DMS153 treated with DMSO at 0.1 percent for 48 hours (cell line): ENCODE measurements at regions not wholly inside any gene's neighbourhood (a gene's known extent, or its start where the extent isn't known, plus 50 kb on each side); places are given as distances from the start of the nearest gene placed in this dataset.

ENCODE experiments used
- DNase-seq: peaks from one replicate; lab custom pipeline; 2025; ENCODE audit not compliant: unreplicated experiment; lab: John Stamatoyannopoulos, UW

DNA sequence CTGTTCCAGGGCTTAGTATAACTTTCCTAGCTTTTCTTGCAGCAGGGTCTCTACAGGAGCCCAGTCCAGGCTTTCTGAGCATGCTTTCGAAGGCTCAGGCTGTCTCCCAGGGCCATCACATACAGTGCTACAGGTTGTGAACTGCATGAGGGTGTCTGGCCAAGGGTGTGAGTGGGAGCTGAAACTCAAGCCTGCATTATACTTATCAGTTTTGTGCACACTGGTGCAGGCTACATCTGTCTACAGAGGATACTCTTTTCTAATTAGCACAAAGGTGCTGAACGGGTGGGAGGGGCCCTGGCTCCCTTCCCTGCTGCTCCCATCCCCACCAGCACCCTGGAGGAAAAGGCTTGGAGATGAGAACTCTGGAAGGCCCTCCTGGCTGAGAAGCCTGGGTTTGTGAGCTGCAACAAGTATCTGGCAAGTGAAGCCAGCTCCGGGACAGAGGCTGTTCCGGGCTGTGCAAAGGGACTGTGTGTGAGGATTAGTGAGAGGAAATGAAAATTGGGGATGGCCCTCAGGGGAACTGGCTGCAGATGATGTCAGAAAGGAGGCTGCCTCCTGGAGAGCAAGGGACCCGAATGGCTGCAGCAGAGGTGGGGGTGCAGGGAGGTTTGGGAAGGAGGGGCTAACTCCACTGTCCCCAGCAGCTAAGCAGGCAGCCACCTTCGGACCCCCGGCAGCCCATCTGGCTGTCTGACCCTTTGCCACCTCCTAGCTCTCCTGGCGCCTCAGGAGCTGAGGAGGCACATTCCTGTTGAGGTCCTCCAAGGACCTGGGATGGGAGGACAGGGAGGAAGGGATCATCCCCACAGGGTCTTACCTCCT is 68.5 kb downstream of the EFNB1 start:
- no peak for DNase-seq

DNA sequence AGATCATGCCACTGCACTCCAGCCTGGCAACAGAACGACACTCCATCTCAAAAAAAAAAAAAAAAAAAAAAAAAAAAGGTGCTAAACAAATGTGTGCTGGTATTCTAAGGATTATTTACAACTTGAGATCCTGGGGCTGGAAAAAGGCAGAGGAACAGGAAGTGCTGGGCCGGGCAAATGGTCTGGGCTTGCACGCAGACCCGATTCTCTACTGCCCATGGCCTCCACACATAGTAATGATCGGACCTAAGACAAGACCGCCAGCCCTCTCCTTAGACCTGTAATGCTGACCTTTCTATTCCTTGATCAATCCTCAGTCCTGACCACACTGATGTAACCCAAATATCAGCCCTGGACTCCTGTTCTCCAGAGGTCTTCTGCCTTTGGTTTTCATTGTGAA is 67.8 kb downstream of the EFNB1 start:
- no peak for DNase-seq

DNA sequence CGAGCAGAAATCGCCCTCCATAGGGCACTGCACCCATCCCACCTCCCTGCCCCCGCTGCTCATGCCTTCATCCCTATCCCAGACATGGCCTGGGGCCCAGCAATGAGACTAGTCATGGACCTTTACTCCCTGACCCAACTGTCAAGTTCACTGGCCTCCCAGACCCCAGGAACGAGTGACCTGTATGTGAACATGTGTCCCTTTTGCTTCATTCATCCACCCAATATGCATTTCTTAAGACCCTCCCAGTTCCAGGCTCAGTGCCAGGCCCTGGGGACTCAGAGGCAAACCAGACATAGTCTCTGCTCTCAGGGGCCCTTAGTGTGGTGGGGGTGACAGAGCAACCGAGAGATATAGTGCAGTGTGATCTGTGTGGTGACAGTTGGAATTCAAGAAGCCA is 67.0 kb downstream of the EFNB1 start:
- DNase-seq, result no peak

DNA sequence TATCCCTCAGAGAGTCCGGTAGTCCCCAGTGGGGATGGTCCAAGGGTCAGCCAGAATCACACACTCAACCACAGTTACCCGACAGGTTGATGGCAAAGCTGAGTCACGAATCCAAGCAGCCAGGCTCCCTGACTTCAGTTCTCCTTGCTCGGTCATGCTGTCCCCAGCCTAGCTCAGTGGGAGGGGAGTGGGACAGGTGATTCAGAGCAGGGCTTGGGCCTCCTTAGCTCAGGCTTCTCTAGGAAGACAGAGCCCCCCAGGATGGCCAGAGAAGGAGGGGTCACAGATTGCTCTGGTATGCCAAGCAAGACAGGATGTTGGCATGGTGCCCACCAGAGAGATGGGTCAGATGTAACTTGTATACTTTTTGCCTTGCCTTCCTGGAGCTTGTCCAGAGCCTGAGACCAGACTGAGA is 66.5 kb downstream of the EFNB1 start:
- DNase-seq, result no peak

DNA sequence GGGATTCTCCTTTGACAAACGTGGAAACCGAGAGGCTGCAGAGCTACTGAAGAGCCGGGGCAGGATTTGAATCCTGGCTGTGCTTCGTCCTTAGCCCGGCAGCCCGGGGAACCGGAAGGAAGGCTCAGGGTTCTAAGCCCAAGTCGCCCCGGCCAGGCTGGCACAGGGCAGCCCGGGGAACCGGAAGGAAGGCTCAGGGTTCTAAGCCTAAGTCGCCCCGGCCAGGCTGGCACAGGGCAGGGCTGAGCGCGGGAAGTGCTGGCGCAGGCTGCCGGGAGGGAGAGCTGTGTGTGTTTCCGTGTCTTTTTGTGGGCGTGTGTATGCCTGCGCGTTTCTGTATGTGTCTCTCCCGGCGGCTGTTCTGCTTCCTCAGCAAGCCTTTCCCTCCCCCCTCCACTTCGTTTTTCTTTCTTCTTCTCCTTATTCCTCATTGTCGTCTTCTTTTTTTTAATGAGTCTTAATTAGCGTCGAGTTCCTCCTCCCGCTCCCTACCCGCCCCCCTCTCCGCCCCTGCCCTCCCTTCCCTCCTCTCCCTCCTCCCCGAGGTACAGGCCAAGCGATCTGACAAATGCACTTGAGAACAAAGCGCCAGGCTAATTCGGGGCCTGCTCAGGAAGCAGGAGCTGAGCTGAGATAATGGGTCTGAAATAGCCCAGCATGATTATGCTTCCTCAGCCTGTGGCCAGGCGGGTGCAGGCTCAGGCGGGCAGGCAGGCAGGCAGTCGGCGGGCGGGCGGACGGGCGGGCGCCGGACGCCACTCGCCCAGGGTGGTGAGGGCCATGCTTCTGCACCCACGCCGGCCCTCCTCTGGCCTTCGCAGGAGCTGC is 65.9 kb downstream of the EFNB1 start:
- DNase-seq, result peak; percentile 11

DNA sequence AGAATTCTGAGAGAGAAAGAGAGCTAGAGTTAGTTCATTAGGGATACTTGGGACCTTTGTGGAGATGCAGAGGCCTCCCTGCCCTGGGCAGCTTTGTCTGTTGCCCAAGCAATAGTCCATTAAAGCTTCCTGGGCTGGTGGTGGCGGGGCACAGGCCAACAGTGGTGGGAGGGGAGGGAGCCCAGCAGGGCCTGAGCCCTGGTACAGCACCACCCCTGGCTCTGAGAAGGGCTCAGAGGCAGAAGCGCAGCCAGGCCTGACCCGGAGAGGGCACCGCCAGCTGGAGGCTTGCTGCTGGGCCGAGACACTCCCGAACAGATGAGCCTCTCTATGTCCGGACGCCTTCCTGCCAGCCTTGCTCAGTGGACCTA is 65.3 kb downstream of the EFNB1 start:
- no peak for DNase-seq

DNA sequence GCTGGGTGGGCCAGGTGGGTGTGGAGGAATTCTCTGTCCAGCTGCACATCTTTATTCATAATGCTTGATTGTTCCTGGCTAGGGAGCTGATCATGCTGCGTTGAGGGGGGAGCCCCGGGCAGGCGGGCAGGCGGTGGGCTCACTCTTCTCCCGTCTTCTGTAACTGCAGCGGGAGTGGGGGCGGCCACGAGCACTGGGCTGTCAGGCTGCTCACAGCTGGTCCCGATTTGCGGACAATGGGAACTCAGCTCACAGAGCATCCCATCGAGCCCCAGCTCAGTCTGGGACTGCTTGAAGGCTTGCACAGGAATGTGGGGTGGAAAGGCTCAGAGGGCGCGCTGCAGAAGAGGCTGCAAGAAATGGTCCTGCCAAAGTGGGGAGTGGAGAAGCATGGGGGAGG is 63.8 kb downstream of the EFNB1 start:
- DNase-seq, result no peak

DNA sequence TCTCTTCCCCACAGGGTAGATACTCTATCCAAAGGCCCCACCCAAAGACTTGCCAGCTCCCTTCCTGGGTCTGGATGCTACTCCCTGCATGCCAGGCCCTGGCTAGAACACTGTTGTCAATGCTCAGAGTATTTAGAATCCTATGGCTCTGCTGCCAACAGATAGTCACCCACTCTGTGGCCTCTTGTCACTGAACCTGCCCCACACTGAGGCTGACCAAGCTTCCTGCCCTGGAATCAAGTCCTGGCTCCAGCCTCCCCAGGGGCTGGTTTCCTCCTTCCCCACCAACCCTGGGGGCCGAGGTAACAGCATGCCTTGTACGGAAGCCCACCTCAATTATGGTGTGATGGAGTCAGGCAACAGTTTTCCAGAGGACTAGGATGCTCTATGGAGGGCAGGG is 63.3 kb downstream of the EFNB1 start:
- DNase-seq, result no peak
